Osteoblast (primary cell): ENCODE measurements at regions not wholly inside any gene's neighbourhood (a gene's known extent, or its start where the extent isn't known, plus 50 kb on each side); places are given as distances from the start of the nearest gene placed in this dataset.

ENCODE experiments used
- DNase-seq: peaks from one replicate; pipeline ENCODE4 v3.0.0; 2011; ENCODE audit warnings: low spot score, mixed read lengths; ENCODE audit not compliant: insufficient read length; ENCODE audit errors: missing footprints
- H2AFZ ChIP-seq: 2 replicates; pipeline ENCODE4 v1.6.0; 2011; ENCODE audit warnings: mild to moderate bottlenecking, low read length
- H3K27ac ChIP-seq: 2 replicates; pipeline ENCODE4 v1.5.1; 2011; ENCODE audit warnings: mild to moderate bottlenecking, low read depth, low read length, moderate library complexity
- H3K27me3 ChIP-seq: 2 replicates; pipeline ENCODE4 v1.6.0; 2012; ENCODE audit warnings: mild to moderate bottlenecking, control low read depth, inconsistent platforms, low read length, moderate library complexity; ENCODE audit not compliant: insufficient read depth
- H3K36me3 ChIP-seq: 2 replicates; pipeline ENCODE4 v1.5.1; 2011; ENCODE audit warnings: mild to moderate bottlenecking, low read length, control low read depth, moderate library complexity; ENCODE audit not compliant: insufficient read depth
- H3K4me1 ChIP-seq: 2 replicates; pipeline ENCODE4 v1.5.1; 2011; ENCODE audit warnings: mild to moderate bottlenecking, low read length, control low read depth, moderate library complexity; ENCODE audit not compliant: insufficient read depth
- H3K4me2 ChIP-seq: 2 replicates; pipeline ENCODE4 v1.6.0; 2011; ENCODE audit warnings: mild to moderate bottlenecking, low read length; ENCODE audit not compliant: insufficient read depth
- H3K4me3 ChIP-seq: fragments of 200-600 bp; sonication (generic); 3 replicates; pipeline ENCODE4 v1.5.1; 2012; ENCODE audit warnings: mild to moderate bottlenecking, low read length, inconsistent platforms; ENCODE audit not compliant: insufficient read depth
- H3K79me2 ChIP-seq: 2 replicates; pipeline ENCODE4 v1.6.0; 2012; ENCODE audit warnings: mild to moderate bottlenecking, low read length, control low read depth, inconsistent platforms; ENCODE audit not compliant: insufficient read depth
- H3K9me3 ChIP-seq: 2 replicates; pipeline ENCODE4 v1.5.1; 2011; ENCODE audit warnings: low read depth, low read length, control low read depth
- H4K20me1 ChIP-seq: 2 replicates; pipeline ENCODE4 v1.6.0; 2012; ENCODE audit warnings: mild to moderate bottlenecking, low read length, control low read depth; ENCODE audit not compliant: insufficient read depth
- TF ChIP-seq, protein P1 (sequence below): IDR thresholded peaks from 2 replicates; pipeline ENCODE4 v1.5.1; 2011; ENCODE audit warnings: mild to moderate bottlenecking, low read depth, low read length, moderate library complexity; ENCODE audit errors: extremely low read depth

DNA sequence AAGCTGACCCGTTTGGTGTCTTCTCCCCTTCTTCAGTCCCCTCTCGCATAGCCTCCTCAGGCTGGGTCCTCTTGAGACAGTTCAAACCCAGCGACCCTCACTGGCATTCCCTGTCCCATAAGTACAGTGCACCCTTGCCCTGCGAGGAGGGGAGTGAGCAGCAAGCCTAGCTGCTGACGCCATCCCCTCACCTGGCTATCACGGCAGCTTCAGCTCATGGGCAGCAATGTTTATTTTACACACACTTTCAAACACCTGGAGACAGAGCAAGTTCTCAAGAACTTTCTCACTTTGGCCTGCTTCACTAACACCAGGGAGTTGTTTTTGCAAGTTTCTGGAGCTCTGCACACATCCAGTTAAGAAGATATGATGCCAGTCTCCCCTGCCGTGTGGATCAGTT lies 189.6 kb upstream of the E2F8 start:
- H3K4me1 ChIP-seq = peaks cover 51% of the 10 kb centered on the region
- no peaks in the 10 kb centered on the region for H3K36me3 ChIP-seq
- no peaks in the 10 kb centered on the region for H4K20me1 ChIP-seq
- H3K27me3 ChIP-seq = no peaks in the 10 kb centered on the region
- H2AFZ ChIP-seq = no peak overlapping the region
- no peak overlapping the region for H3K27ac ChIP-seq
- no peak overlapping the region for H3K4me2 ChIP-seq
- no peak for DNase-seq
- TF ChIP-seq, protein P1, sequence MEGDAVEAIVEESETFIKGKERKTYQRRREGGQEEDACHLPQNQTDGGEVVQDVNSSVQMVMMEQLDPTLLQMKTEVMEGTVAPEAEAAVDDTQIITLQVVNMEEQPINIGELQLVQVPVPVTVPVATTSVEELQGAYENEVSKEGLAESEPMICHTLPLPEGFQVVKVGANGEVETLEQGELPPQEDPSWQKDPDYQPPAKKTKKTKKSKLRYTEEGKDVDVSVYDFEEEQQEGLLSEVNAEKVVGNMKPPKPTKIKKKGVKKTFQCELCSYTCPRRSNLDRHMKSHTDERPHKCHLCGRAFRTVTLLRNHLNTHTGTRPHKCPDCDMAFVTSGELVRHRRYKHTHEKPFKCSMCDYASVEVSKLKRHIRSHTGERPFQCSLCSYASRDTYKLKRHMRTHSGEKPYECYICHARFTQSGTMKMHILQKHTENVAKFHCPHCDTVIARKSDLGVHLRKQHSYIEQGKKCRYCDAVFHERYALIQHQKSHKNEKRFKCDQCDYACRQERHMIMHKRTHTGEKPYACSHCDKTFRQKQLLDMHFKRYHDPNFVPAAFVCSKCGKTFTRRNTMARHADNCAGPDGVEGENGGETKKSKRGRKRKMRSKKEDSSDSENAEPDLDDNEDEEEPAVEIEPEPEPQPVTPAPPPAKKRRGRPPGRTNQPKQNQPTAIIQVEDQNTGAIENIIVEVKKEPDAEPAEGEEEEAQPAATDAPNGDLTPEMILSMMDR = no peak
- H3K79me2 ChIP-seq = no peaks in the 10 kb centered on the region
- H3K4me3 ChIP-seq = no peak overlapping the region
- H3K9me3 ChIP-seq = no peaks in the 10 kb centered on the region

DNA sequence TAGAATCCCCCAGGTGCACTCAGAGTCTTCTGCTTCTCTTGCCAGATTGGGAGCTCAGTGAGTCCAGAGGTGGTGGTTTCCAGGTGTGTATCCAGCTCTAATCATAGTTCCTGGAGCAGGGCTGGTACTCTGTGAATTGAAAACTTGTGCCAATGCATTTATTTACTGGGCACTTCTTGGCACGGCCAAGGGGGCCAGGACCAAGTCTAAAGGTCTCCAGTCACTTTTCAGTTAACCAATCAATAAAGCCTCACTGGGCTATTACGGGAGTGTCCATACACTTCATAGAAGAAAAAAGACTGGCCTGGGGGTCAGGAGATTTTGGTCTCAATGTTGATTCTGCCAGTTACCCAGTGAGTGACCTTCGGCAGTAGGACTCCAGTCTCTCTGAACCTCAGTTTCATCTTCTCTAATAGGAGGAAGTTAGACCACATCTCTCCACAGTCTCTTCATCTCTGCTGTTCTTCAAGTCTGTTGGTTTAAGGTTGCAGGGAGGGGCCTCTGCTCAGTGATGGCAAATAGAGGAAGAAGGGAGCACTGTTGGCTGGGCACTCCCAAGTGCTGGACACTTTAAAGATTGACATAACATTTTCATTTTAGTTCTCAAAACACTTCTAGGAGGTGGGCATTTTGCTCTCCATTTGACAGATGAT lies 188.5 kb upstream of the E2F8 start:
- Histone ChIP-seq H3K4me2 (no peak overlapping the region), H3K27me3 (no peaks in the 10 kb centered on the region), H3K9me3 (no peaks in the 10 kb centered on the region), H3K79me2 (no peaks in the 10 kb centered on the region), H4K20me1 (no peaks in the 10 kb centered on the region), H3K36me3 (no peaks in the 10 kb centered on the region), H3K27ac (no peak overlapping the region), H3K4me3 (no peak overlapping the region), H3K4me1 (peaks cover 50% of the 10 kb centered on the region), H2AFZ (no peak overlapping the region)
- no peak for DNase-seq
- TF ChIP-seq, protein P1 = no peak

DNA sequence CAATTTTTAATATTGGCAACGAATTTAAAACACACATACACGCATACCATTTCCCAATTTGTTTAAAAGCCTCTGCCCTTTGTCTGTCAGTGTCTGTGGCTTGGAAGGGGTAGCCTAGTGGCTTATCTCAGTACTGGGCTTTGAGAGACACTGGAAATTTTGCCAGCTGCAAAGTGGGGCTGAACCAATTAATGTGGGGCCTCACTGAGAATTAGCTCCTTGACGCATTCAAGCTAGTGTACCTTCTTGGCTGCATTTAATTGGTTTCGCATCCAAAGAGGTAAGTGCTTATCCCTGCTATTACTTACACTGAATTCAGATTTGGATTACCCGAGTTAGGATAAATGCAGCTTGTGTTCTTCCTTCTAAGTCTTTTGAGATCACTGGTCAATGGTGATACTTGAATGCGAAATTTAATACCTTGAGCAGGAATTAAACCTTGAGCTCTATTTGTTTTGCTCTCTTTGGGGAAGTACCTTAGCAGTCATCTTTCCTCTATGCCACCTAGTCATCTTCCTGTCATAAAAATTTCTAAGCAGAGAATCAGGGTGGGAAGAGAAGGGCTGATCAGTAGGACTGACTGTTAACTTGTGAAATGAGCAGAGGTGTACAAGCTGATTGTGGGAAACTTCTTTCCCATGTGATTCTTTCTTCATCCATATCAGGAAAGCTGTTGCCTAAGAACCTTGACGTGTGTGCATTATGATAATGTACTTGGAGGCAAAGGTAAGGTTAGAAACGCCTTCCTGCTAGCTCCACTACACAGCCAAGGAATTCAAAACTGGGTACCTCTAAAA lies 187.7 kb upstream of the E2F8 start:
- Histone ChIP-seq H3K27ac (no peak overlapping the region), H2AFZ (no peak overlapping the region), H3K9me3 (no peaks in the 10 kb centered on the region), H3K79me2 (no peaks in the 10 kb centered on the region), H3K36me3 (no peaks in the 10 kb centered on the region), H3K27me3 (no peaks in the 10 kb centered on the region), H4K20me1 (no peaks in the 10 kb centered on the region), H3K4me2 (no peak overlapping the region), H3K4me1 (peaks cover 48% of the 10 kb centered on the region), H3K4me3 (no peak overlapping the region)
- TF ChIP-seq, protein P1 = no peak
- no peak for DNase-seq

DNA sequence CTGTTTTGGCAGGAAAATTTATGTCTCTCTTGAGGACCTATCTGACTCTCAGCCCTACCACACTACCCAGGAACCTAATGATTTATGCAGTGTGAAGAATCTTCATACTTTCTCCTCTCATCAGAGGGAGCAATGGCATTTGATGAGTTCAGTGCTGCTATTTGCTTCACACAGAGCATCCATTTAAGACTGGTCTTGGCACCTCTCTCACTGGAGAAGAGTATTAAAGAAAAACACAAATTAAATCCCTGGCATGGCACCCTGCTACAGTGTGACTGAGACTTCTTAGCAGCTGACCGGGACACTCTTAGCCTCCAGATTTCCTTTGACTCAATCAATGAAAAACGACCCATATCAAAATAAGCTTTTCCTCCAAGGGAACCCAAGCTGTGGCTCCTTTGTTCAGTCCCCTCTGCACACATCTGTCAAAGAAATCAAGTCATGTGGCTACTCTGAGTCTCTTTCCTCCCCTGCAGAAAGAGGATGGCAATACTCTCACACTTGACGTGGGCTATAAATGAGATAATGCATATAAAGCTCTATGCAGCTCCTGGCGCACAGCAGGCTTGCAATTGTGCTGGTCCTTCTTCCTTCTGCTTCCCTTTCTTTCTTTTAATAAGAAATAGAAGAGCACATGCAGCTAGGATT lies 186.1 kb upstream of the E2F8 start:
- Histone ChIP-seq H3K4me3 (no peak overlapping the region), H3K79me2 (no peaks in the 10 kb centered on the region), H4K20me1 (no peaks in the 10 kb centered on the region), H3K4me1 (peaks cover 33% of the 10 kb centered on the region), H3K36me3 (no peaks in the 10 kb centered on the region), H3K4me2 (no peak overlapping the region), H3K27ac (no peak overlapping the region), H3K27me3 (no peaks in the 10 kb centered on the region), H3K9me3 (no peaks in the 10 kb centered on the region), H2AFZ (no peak overlapping the region)
- DNase-seq = no peak
- TF ChIP-seq, protein P1 = no peak
